ENCODE measurements at regions not wholly inside any gene's neighbourhood (a gene's known extent, or its start where the extent isn't known, plus 50 kb on each side); places are given as distances from the start of the nearest gene placed in this dataset.

DNA sequence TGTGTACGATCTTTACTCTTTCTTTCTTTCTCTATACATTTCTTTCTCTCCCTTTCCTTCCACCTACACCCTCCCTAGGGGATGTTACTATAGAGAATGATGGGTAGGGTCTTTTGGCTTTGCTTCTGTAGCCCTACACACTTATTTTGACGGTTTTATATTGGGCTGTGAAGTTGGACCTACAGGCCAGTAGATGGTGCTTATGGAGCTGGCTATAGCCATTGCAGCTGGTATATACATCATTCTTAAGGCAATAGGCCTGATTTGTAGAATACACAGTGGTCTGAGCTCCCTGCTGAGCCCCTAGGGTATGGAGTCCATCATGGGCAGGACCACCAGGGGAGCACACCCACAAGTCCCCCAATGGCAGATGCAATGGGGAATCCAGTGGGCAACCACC is 1869.7 kb downstream of the STIM2 start:
- no peak for TF ChIP-seq POLR2A (IDR thresholded peaks at IDR 0.05)
- TF ChIP-seq, protein P1, sequence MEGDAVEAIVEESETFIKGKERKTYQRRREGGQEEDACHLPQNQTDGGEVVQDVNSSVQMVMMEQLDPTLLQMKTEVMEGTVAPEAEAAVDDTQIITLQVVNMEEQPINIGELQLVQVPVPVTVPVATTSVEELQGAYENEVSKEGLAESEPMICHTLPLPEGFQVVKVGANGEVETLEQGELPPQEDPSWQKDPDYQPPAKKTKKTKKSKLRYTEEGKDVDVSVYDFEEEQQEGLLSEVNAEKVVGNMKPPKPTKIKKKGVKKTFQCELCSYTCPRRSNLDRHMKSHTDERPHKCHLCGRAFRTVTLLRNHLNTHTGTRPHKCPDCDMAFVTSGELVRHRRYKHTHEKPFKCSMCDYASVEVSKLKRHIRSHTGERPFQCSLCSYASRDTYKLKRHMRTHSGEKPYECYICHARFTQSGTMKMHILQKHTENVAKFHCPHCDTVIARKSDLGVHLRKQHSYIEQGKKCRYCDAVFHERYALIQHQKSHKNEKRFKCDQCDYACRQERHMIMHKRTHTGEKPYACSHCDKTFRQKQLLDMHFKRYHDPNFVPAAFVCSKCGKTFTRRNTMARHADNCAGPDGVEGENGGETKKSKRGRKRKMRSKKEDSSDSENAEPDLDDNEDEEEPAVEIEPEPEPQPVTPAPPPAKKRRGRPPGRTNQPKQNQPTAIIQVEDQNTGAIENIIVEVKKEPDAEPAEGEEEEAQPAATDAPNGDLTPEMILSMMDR (IDR thresholded peaks at IDR 0.05): no peak

Measured in lower leg skin (tissue), 3 donors.